ENCODE measurements at regions not wholly inside any gene's neighbourhood (a gene's known extent, or its start where the extent isn't known, plus 50 kb on each side); places are given as distances from the start of the nearest gene placed in this dataset.
"Not testable (repeated sequence)": the region's sequence is repeated elsewhere in the genome, so short reads cannot be mapped to it uniquely, and the experiment has no call there.

DNA sequence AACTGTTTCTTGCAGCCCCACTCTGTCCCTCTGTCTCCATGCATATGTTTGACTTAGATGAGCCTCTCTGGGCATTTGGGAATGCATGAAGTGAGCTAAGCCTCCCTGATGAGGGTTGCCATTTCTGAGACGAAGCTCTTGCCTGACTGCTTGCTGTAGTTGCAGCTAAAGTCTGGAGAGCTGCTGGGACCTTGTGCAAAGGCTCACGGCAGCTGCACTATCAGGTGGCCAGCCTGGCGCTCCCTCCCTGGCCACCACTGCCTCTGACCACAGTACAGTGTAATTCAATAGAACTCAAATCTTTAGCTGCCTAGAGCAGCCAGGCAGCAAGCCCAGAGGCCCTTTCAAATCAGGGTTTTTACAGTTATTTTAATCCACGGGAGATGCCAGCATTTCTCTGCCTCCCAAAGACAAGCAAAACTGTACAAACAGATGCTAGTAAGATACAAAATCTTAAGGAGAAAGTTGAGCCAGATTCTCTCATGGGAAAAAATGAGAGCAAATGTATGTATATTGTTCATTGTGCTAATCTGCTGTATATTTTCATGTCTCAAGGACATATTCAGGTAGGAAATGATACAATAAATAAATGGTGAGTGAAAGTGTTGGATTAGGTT, 1522.5 kb downstream of the KHDRBS2 start:
- TF ChIP-seq, protein P1, sequence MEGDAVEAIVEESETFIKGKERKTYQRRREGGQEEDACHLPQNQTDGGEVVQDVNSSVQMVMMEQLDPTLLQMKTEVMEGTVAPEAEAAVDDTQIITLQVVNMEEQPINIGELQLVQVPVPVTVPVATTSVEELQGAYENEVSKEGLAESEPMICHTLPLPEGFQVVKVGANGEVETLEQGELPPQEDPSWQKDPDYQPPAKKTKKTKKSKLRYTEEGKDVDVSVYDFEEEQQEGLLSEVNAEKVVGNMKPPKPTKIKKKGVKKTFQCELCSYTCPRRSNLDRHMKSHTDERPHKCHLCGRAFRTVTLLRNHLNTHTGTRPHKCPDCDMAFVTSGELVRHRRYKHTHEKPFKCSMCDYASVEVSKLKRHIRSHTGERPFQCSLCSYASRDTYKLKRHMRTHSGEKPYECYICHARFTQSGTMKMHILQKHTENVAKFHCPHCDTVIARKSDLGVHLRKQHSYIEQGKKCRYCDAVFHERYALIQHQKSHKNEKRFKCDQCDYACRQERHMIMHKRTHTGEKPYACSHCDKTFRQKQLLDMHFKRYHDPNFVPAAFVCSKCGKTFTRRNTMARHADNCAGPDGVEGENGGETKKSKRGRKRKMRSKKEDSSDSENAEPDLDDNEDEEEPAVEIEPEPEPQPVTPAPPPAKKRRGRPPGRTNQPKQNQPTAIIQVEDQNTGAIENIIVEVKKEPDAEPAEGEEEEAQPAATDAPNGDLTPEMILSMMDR (IDR thresholded peaks at IDR 0.05 in 2 of 3, conservative IDR thresholded peaks at IDR 0.05 in 1 of 3; ENCODE audit: insufficient read depth in 2 of 3, low read depth in 1 of 3, low read length in 3 of 3) = not testable (repeated sequence)
- TF ChIP-seq RFX7 (CRISPR knock-in tag; IDR thresholded peaks at IDR 0.05); ZFP36 (IDR thresholded peaks at IDR 0.05; ENCODE audit: low read depth, low read length, partially characterized antibody); U2AF2 (optimal IDR thresholded peaks at IDR 0.05; ENCODE audit: low read depth, low read length): not testable (repeated sequence)
- TF ChIP-seq, protein P2, sequence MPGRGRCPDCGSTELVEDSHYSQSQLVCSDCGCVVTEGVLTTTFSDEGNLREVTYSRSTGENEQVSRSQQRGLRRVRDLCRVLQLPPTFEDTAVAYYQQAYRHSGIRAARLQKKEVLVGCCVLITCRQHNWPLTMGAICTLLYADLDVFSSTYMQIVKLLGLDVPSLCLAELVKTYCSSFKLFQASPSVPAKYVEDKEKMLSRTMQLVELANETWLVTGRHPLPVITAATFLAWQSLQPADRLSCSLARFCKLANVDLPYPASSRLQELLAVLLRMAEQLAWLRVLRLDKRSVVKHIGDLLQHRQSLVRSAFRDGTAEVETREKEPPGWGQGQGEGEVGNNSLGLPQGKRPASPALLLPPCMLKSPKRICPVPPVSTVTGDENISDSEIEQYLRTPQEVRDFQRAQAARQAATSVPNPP (IDR thresholded peaks at IDR 0.05; ENCODE audit: borderline replicate concordance, insufficient read depth, insufficient read length) = not testable (repeated sequence)
